GM12865 (cell line): ENCODE measurements at regions not wholly inside any gene's neighbourhood (a gene's known extent, or its start where the extent isn't known, plus 50 kb on each side); places are given as distances from the start of the nearest gene placed in this dataset.
A peak's percentile ranks its signal among the peaks of the same experiment; 100 is the strongest.

Experiments
- DNase-seq: peaks from one replicate; pipeline ENCODE4 v3.0.0; 2010; ENCODE audit warnings: low read depth
- H3K4me3 ChIP-seq: 2 replicates; pipeline ENCODE4 v1.5.1; 2011; ENCODE audit warnings: mild to moderate bottlenecking, low read depth, low read length, control low read depth
- TF ChIP-seq, protein P1 (sequence below): IDR thresholded peaks from 2 replicates; pipeline ENCODE4 v1.5.1; 2011; ENCODE audit warnings: low read length, control low read depth, low read depth, inconsistent platforms; ENCODE audit not compliant: insufficient read depth; ENCODE audit errors: missing control alignments

DNA sequence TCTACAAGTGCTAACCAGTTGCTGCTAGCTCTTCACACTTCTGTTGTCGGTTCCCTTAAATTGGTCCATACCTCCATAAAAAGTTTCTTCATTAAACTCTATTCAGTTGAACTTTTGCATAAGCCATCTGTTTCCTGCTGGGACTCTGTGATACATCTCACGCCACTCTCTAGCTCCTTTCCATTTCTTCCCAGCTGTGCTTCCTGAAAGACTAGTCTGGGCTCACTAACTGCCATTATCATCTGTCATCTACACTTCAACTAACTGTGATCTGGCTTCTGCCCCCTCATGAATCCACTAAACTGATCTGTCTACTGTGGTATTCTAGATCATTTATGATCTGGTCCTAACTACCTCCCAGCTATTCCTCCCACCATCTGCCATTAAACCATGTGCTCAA is 78.3 kb downstream of the ELAPOR2 start:
- H3K4me3 ChIP-seq: no peak overlapping the region
- no peak for DNase-seq
- TF ChIP-seq, protein P1, sequence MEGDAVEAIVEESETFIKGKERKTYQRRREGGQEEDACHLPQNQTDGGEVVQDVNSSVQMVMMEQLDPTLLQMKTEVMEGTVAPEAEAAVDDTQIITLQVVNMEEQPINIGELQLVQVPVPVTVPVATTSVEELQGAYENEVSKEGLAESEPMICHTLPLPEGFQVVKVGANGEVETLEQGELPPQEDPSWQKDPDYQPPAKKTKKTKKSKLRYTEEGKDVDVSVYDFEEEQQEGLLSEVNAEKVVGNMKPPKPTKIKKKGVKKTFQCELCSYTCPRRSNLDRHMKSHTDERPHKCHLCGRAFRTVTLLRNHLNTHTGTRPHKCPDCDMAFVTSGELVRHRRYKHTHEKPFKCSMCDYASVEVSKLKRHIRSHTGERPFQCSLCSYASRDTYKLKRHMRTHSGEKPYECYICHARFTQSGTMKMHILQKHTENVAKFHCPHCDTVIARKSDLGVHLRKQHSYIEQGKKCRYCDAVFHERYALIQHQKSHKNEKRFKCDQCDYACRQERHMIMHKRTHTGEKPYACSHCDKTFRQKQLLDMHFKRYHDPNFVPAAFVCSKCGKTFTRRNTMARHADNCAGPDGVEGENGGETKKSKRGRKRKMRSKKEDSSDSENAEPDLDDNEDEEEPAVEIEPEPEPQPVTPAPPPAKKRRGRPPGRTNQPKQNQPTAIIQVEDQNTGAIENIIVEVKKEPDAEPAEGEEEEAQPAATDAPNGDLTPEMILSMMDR: no peak

DNA sequence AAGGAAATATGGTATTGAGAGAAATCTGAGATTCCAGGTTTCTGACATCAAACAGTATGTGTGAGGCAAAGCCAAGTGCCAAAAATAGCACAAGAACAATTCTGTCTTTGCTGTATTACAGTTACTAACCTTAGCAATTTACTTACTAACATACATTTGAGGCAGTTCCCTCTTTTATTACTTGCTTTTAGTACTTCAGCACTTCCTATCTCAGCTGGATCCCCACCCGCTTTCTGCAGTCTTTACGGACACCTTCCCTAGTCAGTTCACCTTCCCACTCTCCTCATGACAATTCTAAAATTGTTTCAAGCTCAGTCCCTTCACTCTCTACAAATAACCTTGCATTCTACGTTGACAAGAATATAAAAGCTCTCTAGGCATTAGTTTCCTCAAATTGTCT is 79.2 kb downstream of the ELAPOR2 start:
- no peak overlapping the region for H3K4me3 ChIP-seq
- TF ChIP-seq, protein P1: no peak
- no peak for DNase-seq

DNA sequence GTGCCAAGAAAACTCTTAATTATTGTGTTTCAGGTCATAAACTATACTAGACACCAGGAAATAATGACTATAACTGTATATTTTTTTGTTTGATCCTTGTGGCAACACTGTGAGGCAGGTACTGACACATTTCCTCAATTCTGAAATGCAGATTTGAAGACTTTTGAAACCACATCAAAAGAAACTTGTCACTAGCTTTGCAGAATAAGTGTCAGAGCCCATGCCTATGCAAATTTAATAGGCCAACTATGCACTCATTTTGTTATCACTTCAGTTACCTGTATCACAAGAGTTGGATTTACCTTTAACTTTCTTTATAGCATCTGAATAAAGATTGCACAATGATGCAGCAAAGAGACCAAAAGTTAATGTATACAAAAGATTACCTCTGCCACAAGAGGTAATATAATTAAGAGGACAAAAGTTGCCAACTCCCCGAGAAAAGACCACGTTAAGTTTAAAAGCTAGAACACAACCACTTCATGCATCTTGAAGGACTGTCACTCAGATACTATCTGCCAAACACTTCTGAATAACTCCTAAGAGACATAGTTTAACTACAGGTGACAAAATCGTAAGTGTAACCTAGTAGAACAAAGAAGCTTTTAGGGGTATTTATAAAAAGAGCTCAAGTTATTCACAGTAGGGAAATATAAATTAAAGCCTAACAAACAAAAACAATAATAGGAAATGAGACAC is 80.5 kb downstream of the ELAPOR2 start:
- TF ChIP-seq, protein P1: no peak
- no peak overlapping the region for H3K4me3 ChIP-seq
- peak; percentile 80 for DNase-seq

DNA sequence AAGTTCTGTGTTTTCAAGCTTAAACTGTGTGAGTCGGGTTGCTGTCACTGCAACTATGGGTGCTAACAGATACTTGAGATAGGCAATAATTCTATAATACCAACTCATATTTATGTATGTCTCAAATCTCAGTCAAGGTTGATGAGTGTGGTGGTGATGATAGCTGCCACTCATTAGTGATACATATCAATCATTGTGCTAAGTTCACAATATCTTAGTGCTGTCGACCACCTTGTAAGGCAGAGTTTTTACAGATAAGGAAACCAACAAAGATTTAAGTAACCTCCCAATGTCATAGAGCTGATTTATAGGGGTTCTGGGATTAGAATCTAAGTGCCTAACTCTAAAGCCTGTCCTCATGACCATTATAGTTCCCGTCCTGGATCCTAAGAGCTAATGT is 82.5 kb downstream of the ELAPOR2 start:
- TF ChIP-seq, protein P1: no peak
- no peak for DNase-seq
- no peak overlapping the region for H3K4me3 ChIP-seq

DNA sequence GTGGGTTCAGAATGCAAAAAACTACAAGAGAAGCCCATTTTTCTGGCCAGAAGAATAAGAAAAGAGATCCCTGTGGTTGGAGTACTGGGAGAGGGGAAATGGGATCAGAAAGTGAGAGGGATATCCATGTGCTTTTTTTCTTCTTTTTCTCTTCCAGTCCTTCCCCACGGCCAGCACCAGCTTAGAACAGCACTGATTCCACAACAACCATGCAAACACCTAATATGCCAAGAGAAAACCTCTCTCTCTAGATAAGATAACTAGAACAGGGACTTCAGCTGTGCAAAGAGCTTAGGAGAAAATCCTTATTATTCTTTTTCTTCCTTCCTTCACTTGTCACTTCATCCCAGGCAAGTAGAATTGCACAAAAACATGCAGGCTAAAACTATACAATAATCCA is 83.5 kb downstream of the ELAPOR2 start:
- no peak overlapping the region for H3K4me3 ChIP-seq
- TF ChIP-seq, protein P1: no peak
- DNase-seq: no peak

DNA sequence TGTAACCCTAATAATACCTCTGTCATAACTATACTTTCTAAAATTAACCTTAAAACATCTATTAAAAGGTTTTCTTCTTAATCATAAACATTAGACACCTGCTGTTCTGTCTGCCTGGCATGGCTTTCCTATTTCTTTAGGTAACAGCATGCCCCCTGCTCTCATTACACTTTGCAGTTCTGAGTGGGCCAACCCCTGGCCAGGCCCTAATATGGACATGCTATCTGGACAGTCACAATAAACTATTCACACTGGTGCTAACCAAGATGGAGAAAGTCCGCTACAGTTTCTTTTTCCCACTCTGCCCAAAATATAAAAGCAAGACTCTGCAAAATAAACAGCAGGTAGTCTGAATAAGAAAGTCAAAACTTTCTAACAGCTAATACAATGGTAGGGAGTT is 84.0 kb downstream of the ELAPOR2 start:
- DNase-seq: no peak
- H3K4me3 ChIP-seq: no peak overlapping the region
- TF ChIP-seq, protein P1: no peak

DNA sequence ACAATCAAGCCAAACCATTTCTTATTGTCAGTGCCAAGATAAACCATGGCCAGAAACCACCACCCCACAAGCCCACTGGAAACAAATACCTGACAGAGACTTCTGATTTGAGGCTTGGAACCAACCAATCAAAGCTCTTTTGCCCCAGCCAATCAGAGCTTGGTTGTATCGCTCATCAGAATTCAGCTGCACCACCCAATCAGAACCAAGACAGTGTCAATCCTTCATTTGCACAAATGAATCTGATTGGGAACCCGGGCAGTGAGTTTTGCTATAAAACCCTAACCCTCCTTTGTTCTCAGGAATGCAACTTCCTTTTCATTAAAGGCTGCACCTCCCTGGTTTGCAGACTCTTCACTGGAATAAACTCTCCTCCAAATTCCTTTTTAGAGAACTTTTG is 87.4 kb downstream of the ELAPOR2 start:
- no peak for DNase-seq
- no peak overlapping the region for H3K4me3 ChIP-seq
- TF ChIP-seq, protein P1: no peak
